A204.1 (cell line): ENCODE measurements at regions not wholly inside any gene's neighbourhood (a gene's known extent, or its start where the extent isn't known, plus 50 kb on each side); places are given as distances from the start of the nearest gene placed in this dataset.

ENCODE experiments used
- FAIRE-seq: peaks from 2 replicates; lab custom pipeline; 2012; peaks lifted over from hg19 to GRCh38; lab: Jason Lieb, UNC

- no peak for FAIRE-seq
Observed at GRCh38 chr13:47237571-47237970, 340.7 kb upstream of the HTR2A start.

- no peak for FAIRE-seq
Observed at GRCh38 chr13:47233734-47234133, 336.9 kb upstream of the HTR2A start.

- FAIRE-seq = no peak
Observed at GRCh38 chr13:47232516-47232915, 335.7 kb upstream of the HTR2A start.

GRCh38 chr13:47230155-47230554, 333.3 kb upstream of the HTR2A start:
- FAIRE-seq = no peak

- FAIRE-seq = no peak
Observed at GRCh38 chr13:47226516-47226915, 329.7 kb upstream of the HTR2A start.

- FAIRE-seq = no peak
Observed at GRCh38 chr13:47220453-47221140, 323.7 kb upstream of the HTR2A start.

GRCh38 chr13:47218611-47219010, 321.8 kb upstream of the HTR2A start:
- FAIRE-seq = no peak

- no peak for FAIRE-seq
Observed at GRCh38 chr13:47216176-47216822, 319.4 kb upstream of the HTR2A start.

- FAIRE-seq = no peak
Observed at GRCh38 chr13:47215736-47216135, 318.9 kb upstream of the HTR2A start.

GRCh38 chr13:47213047-47213446, 316.2 kb upstream of the HTR2A start:
- FAIRE-seq = no peak

GRCh38 chr13:47211106-47211505, 314.3 kb upstream of the HTR2A start:
- no peak for FAIRE-seq

GRCh38 chr13:47206111-47206510, 309.3 kb upstream of the HTR2A start:
- no peak for FAIRE-seq

GRCh38 chr13:47190696-47191305, 293.9 kb upstream of the HTR2A start:
- FAIRE-seq = no peak

GRCh38 chr13:47188802-47189201, 291.9 kb upstream of the HTR2A start:
- FAIRE-seq = no peak

- FAIRE-seq = no peak
Observed at GRCh38 chr13:47186471-47186870, 289.6 kb upstream of the HTR2A start.

- no peak for FAIRE-seq
Observed at GRCh38 chr13:47184321-47184720, 287.5 kb upstream of the HTR2A start.

GRCh38 chr13:47179321-47179720, 282.5 kb upstream of the HTR2A start:
- no peak for FAIRE-seq

- FAIRE-seq = no peak
Observed at GRCh38 chr13:47178090-47178950, 281.5 kb upstream of the HTR2A start.

GRCh38 chr13:47175172-47175866, 278.5 kb upstream of the HTR2A start:
- no peak for FAIRE-seq

GRCh38 chr13:47170971-47171370, 274.1 kb upstream of the HTR2A start:
- no peak for FAIRE-seq

GRCh38 chr13:47168618-47169017, 271.8 kb upstream of the HTR2A start:
- FAIRE-seq = no peak

GRCh38 chr13:47168066-47168465, 271.2 kb upstream of the HTR2A start:
- no peak for FAIRE-seq
